Smooth muscle cell (in vitro differentiated cells): ENCODE measurements at regions not wholly inside any gene's neighbourhood (a gene's known extent, or its start where the extent isn't known, plus 50 kb on each side); places are given as distances from the start of the nearest gene placed in this dataset.

ENCODE experiments used
- DNase-seq: peaks from one replicate; lab custom pipeline; 2025; ENCODE audit not compliant: unreplicated experiment; lab: John Stamatoyannopoulos, UW
- H2AFZ ChIP-seq: fragments of 200-600 bp; sonication (generic); 2 replicates; pipeline ENCODE4 v1.6.0; 2016; ENCODE audit warnings: antibody characterized with exemption, low read depth, mild to moderate bottlenecking
- H3F3A ChIP-seq: fragments of 200-600 bp; sonication (generic); 2 replicates; pipeline ENCODE4 v1.6.0; 2017; ENCODE audit warnings: antibody characterized with exemption, low read depth
- H3K27ac ChIP-seq: fragments of 200-600 bp; sonication (generic); 2 replicates; pipeline ENCODE4 v1.5.1; 2016; ENCODE audit warnings: low read depth, mild to moderate bottlenecking
- H3K27me3 ChIP-seq: fragments of 200-600 bp; sonication (generic); 2 replicates; pipeline ENCODE4 v1.6.1; 2016; ENCODE audit warnings: low read depth, mild to moderate bottlenecking
- H3K36me3 ChIP-seq: fragments of 200-600 bp; sonication (generic); 2 replicates; pipeline ENCODE4 v1.5.1; 2016; ENCODE audit warnings: low read depth
- H3K4me1 ChIP-seq: fragments of 200-600 bp; sonication (generic); 2 replicates; pipeline ENCODE4 v1.5.1; 2016; ENCODE audit warnings: low read depth
- H3K4me2 ChIP-seq: fragments of 200-600 bp; sonication (generic); 2 replicates; pipeline ENCODE4 v1.6.0; 2016; ENCODE audit warnings: mild to moderate bottlenecking
- H3K4me3 ChIP-seq: fragments of 200-600 bp; sonication (generic); 2 replicates; pipeline ENCODE4 v1.5.1; 2016; ENCODE audit warnings: mild to moderate bottlenecking
- H3K79me2 ChIP-seq: fragments of 200-600 bp; sonication (generic); 2 replicates; pipeline ENCODE4 v1.6.0; 2016; ENCODE audit warnings: low read depth, mild to moderate bottlenecking
- H3K9ac ChIP-seq: fragments of 200-600 bp; sonication (generic); 2 replicates; pipeline ENCODE4 v1.6.0; 2016; ENCODE audit warnings: low read depth
- H3K9me3 ChIP-seq: fragments of 200-600 bp; sonication (generic); replicated peaks from 2 replicates; pipeline ENCODE4 v1.5.1; 2016; ENCODE audit warnings: low read depth
- H4K20me1 ChIP-seq: fragments of 200-600 bp; sonication (generic); 2 replicates; pipeline ENCODE4 v1.6.0; 2016; ENCODE audit warnings: low read depth
- CTCF ChIP-seq: fragments of 200-600 bp; sonication (generic); IDR thresholded peaks from 2 replicates; pipeline ENCODE4 v1.5.1; 2017; ENCODE audit warnings: borderline replicate concordance, mild to moderate bottlenecking, antibody characterized with exemption; ENCODE audit not compliant: insufficient read depth, poor library complexity, severe bottlenecking
- WGBS: methylation state at CpG from one replicate; pipeline ENCODE4 v1.1.7; 2016; ENCODE audit warnings: low lambda C conversion rate; 5-methylcytosine and 5-hydroxymethylcytosine counted together

- Histone ChIP-seq H3K4me2 (no peak overlapping the region), H3K27ac (no peak overlapping the region), H4K20me1 (no peaks in the 10 kb centered on the region), H3K36me3 (no peaks in the 10 kb centered on the region), H3K4me3 (no peak overlapping the region), H3K27me3 (no peaks in the 10 kb centered on the region), H3K9me3 (no peaks in the 10 kb centered on the region), H3K4me1 (no peaks in the 10 kb centered on the region), H3K9ac (no peak overlapping the region), H2AFZ (no peak overlapping the region), H3K79me2 (no peaks in the 10 kb centered on the region), H3F3A (no peaks in the 10 kb centered on the region)
- WGBS, result 48% methylated on average over 3 of the region's 3 CpGs
- no peak for DNase-seq
- TF ChIP-seq CTCF, result no peak
Measured at GRCh38 chr17:52395308-52395707, 236.8 kb upstream of the CA10 start.

- TF ChIP-seq CTCF, result no peak
- Histone ChIP-seq H3K9me3 (no peaks in the 10 kb centered on the region), H3K9ac (no peak overlapping the region), H3K79me2 (no peaks in the 10 kb centered on the region), H3K4me2 (no peak overlapping the region), H3K27ac (no peak overlapping the region), H2AFZ (no peak overlapping the region), H3K4me1 (no peaks in the 10 kb centered on the region), H3K27me3 (no peaks in the 10 kb centered on the region), H4K20me1 (no peaks in the 10 kb centered on the region), H3K36me3 (no peaks in the 10 kb centered on the region), H3F3A (no peaks in the 10 kb centered on the region), H3K4me3 (no peak overlapping the region)
- no peak for DNase-seq
- WGBS, result 93% methylated on average over 1 of the region's 1 CpG
Measured at GRCh38 chr17:52390422-52390821, 231.9 kb upstream of the CA10 start.

GRCh38 chr17:52389632-52390031 lies 231.1 kb upstream of the CA10 start:
- no peaks in the 10 kb centered on the region for H3K36me3 ChIP-seq
- no peak overlapping the region for H2AFZ ChIP-seq
- no peaks in the 10 kb centered on the region for H3K79me2 ChIP-seq
- no peaks in the 10 kb centered on the region for H4K20me1 ChIP-seq
- no peak for DNase-seq
- no peak overlapping the region for H3K4me3 ChIP-seq
- H3K9ac ChIP-seq, result no peak overlapping the region
- TF ChIP-seq CTCF, result no peak
- no peaks in the 10 kb centered on the region for H3K27me3 ChIP-seq
- WGBS, result 84% methylated on average over 4 of the region's 4 CpGs
- H3K27ac ChIP-seq, result no peak overlapping the region
- H3K4me1 ChIP-seq, result no peaks in the 10 kb centered on the region
- H3F3A ChIP-seq, result no peaks in the 10 kb centered on the region
- H3K4me2 ChIP-seq, result no peak overlapping the region
- no peaks in the 10 kb centered on the region for H3K9me3 ChIP-seq

- no peaks in the 10 kb centered on the region for H3K27me3 ChIP-seq
- H3K4me2 ChIP-seq, result no peak overlapping the region
- H3K9me3 ChIP-seq, result no peaks in the 10 kb centered on the region
- H3K79me2 ChIP-seq, result no peaks in the 10 kb centered on the region
- H3K4me3 ChIP-seq, result no peak overlapping the region
- H3K4me1 ChIP-seq, result no peaks in the 10 kb centered on the region
- 88% methylated on average over 1 of the region's 1 CpG for WGBS
- no peak overlapping the region for H3K27ac ChIP-seq
- no peak overlapping the region for H3K9ac ChIP-seq
- no peaks in the 10 kb centered on the region for H4K20me1 ChIP-seq
- H2AFZ ChIP-seq, result no peak overlapping the region
- TF ChIP-seq CTCF, result no peak
- no peaks in the 10 kb centered on the region for H3F3A ChIP-seq
- DNase-seq, result no peak
- no peaks in the 10 kb centered on the region for H3K36me3 ChIP-seq
Measured at GRCh38 chr17:52388941-52389340, 230.4 kb upstream of the CA10 start.
